ENCODE measurements at regions not wholly inside any gene's neighbourhood (a gene's known extent, or its start where the extent isn't known, plus 50 kb on each side); places are given as distances from the start of the nearest gene placed in this dataset.

DNA sequence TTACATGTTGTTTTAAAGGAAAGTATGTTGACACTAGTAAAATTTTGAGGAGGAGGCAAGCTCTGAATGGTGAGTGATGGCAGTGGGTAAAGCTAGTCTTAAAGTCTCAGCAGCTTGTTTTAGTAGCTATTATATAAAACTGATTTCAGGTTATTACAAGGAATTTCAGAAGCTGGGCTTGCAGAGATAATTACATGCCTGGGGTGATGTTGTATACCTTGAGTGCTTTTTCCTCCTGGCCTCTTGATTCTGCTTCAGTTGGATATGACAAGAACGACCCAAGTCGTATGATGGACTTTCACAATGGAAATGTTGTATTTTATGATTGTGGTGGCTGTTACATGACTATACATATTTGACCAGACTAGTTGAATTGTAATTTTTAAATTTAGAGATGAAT lies 175.5 kb upstream of the ADGRL3 start:
- no peak overlapping the region for H3K27ac Mint-ChIP-seq
- H3K4me3 Mint-ChIP-seq: no peak overlapping the region
- H3K27me3 Mint-ChIP-seq (ENCODE audit: low read depth): no peaks in the 10 kb centered on the region
- H3K36me3 Mint-ChIP-seq: peaks cover 2% of the 10 kb centered on the region
- DNase-seq (ENCODE audit: low spot score in 2 of 2, unreplicated experiment in 2 of 2): no peak
- TF ChIP-seq, protein P1, sequence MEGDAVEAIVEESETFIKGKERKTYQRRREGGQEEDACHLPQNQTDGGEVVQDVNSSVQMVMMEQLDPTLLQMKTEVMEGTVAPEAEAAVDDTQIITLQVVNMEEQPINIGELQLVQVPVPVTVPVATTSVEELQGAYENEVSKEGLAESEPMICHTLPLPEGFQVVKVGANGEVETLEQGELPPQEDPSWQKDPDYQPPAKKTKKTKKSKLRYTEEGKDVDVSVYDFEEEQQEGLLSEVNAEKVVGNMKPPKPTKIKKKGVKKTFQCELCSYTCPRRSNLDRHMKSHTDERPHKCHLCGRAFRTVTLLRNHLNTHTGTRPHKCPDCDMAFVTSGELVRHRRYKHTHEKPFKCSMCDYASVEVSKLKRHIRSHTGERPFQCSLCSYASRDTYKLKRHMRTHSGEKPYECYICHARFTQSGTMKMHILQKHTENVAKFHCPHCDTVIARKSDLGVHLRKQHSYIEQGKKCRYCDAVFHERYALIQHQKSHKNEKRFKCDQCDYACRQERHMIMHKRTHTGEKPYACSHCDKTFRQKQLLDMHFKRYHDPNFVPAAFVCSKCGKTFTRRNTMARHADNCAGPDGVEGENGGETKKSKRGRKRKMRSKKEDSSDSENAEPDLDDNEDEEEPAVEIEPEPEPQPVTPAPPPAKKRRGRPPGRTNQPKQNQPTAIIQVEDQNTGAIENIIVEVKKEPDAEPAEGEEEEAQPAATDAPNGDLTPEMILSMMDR (IDR thresholded peaks at IDR 0.05; ENCODE audit: unreplicated experiment): no peak
- H3K9me3 Mint-ChIP-seq: peaks cover 19% of the 10 kb centered on the region
- H3K4me1 Mint-ChIP-seq: no peaks in the 10 kb centered on the region

- H3K27me3 Mint-ChIP-seq (ENCODE audit: low read depth): no peaks in the 10 kb centered on the region
- no peak overlapping the region for H3K27ac Mint-ChIP-seq
- H3K4me3 Mint-ChIP-seq: no peak overlapping the region
- no peaks in the 10 kb centered on the region for H3K36me3 Mint-ChIP-seq
- TF ChIP-seq, protein P1 (IDR thresholded peaks at IDR 0.05; ENCODE audit: unreplicated experiment): no peak
- H3K4me1 Mint-ChIP-seq: no peaks in the 10 kb centered on the region
- H3K9me3 Mint-ChIP-seq: peaks cover 9% of the 10 kb centered on the region
- no peak for DNase-seq (ENCODE audit: low spot score in 2 of 2, unreplicated experiment in 2 of 2)
Measured at GRCh38 chr4:61027939-61028338, 172.2 kb upstream of the ADGRL3 start.

- Mint-ChIP-seq H3K27me3 (ENCODE audit: low read depth) (no peaks in the 10 kb centered on the region), H3K4me3 (no peak overlapping the region), H3K4me1 (no peaks in the 10 kb centered on the region), H3K9me3 (peaks cover 10% of the 10 kb centered on the region), H3K36me3 (no peaks in the 10 kb centered on the region), H3K27ac (no peak overlapping the region)
- TF ChIP-seq, protein P1 (IDR thresholded peaks at IDR 0.05; ENCODE audit: unreplicated experiment): no peak
- no peak for DNase-seq (ENCODE audit: low spot score in 2 of 2, unreplicated experiment in 2 of 2)
Measured at GRCh38 chr4:61036071-61036684, 163.9 kb upstream of the ADGRL3 start.

DNA sequence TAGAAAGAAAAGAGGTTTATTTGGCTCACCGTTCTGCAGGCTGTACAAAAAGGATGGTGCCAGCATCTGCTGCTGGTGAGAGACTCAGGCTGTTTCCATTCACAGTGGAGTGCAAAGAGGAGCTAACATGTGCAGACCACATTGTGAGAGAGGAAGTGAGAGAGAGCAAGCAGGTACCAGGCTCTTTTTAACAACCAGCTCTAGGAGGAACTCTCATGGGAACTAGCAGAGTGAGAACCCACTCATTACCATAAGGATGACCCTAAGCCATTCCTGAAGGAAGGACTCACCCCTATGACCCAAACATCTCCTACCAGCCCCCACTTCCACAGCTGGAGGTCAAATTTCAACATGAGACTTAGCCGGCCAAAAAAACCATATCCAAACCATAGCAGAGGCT lies 158.6 kb upstream of the ADGRL3 start:
- TF ChIP-seq, protein P1 (IDR thresholded peaks at IDR 0.05; ENCODE audit: unreplicated experiment): no peak
- no peaks in the 10 kb centered on the region for H3K36me3 Mint-ChIP-seq
- H3K4me3 Mint-ChIP-seq: no peak overlapping the region
- H3K9me3 Mint-ChIP-seq: peaks cover 17% of the 10 kb centered on the region
- no peak for DNase-seq (ENCODE audit: low spot score in 2 of 2, unreplicated experiment in 2 of 2)
- no peaks in the 10 kb centered on the region for H3K4me1 Mint-ChIP-seq
- H3K27me3 Mint-ChIP-seq (ENCODE audit: low read depth): no peaks in the 10 kb centered on the region
- no peak overlapping the region for H3K27ac Mint-ChIP-seq

GRCh38 chr4:61044837-61045236 lies 155.3 kb upstream of the ADGRL3 start:
- peaks cover 10% of the 10 kb centered on the region for H3K9me3 Mint-ChIP-seq
- H3K27me3 Mint-ChIP-seq (ENCODE audit: low read depth): no peaks in the 10 kb centered on the region
- no peaks in the 10 kb centered on the region for H3K36me3 Mint-ChIP-seq
- TF ChIP-seq, protein P1 (IDR thresholded peaks at IDR 0.05; ENCODE audit: unreplicated experiment): no peak
- H3K4me1 Mint-ChIP-seq: no peaks in the 10 kb centered on the region
- no peak overlapping the region for H3K27ac Mint-ChIP-seq
- H3K4me3 Mint-ChIP-seq: no peak overlapping the region
- DNase-seq (ENCODE audit: low spot score in 2 of 2, unreplicated experiment in 2 of 2): no peak

GRCh38 chr4:61049018-61049417 lies 151.1 kb upstream of the ADGRL3 start:
- Mint-ChIP-seq H3K4me3 (no peak overlapping the region), H3K4me1 (no peaks in the 10 kb centered on the region), H3K27ac (no peak overlapping the region), H3K36me3 (no peaks in the 10 kb centered on the region), H3K9me3 (peaks cover 3% of the 10 kb centered on the region), H3K27me3 (ENCODE audit: low read depth) (no peaks in the 10 kb centered on the region)
- DNase-seq (ENCODE audit: low spot score in 2 of 2, unreplicated experiment in 2 of 2): no peak
- TF ChIP-seq, protein P1 (IDR thresholded peaks at IDR 0.05; ENCODE audit: unreplicated experiment): no peak

Measured in mesothelial cell of epicardium (in vitro differentiated cells).